ENCODE measurements at regions not wholly inside any gene's neighbourhood (a gene's known extent, or its start where the extent isn't known, plus 50 kb on each side); places are given as distances from the start of the nearest gene placed in this dataset.
"Not testable (repeated sequence)": the region's sequence is repeated elsewhere in the genome, so short reads cannot be mapped to it uniquely, and the experiment has no call there.

DNA sequence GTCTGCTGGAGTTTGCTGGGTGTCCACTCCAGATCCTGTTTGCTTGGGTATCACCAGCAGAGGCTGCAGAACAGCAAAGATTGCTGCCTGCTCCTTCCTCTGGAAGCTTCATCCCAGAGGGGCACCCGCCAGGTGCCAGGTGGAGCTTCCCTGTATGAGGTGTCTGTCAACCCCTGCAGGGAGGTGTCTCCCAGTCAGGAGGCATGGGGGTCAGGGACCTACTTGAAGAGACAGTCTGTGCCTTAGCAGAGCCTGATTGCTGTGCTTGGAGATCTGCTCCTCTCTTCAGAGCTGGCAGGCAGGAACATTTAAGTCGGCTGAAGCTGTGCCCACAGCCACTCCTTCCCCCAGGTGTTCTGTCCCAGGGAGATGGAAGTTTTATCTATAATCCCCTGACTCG is 376.8 kb upstream of the POU1F1 start:
- TF ChIP-seq EZH2 (IDR thresholded peaks at IDR 0.05; ENCODE audit: low read length, missing control alignments), result not testable (repeated sequence)
- TF ChIP-seq, protein P1, sequence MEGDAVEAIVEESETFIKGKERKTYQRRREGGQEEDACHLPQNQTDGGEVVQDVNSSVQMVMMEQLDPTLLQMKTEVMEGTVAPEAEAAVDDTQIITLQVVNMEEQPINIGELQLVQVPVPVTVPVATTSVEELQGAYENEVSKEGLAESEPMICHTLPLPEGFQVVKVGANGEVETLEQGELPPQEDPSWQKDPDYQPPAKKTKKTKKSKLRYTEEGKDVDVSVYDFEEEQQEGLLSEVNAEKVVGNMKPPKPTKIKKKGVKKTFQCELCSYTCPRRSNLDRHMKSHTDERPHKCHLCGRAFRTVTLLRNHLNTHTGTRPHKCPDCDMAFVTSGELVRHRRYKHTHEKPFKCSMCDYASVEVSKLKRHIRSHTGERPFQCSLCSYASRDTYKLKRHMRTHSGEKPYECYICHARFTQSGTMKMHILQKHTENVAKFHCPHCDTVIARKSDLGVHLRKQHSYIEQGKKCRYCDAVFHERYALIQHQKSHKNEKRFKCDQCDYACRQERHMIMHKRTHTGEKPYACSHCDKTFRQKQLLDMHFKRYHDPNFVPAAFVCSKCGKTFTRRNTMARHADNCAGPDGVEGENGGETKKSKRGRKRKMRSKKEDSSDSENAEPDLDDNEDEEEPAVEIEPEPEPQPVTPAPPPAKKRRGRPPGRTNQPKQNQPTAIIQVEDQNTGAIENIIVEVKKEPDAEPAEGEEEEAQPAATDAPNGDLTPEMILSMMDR (conservative IDR thresholded peaks at IDR 0.05 in 1 of 2, IDR thresholded peaks at IDR 0.05 in 1 of 2; ENCODE audit: low read depth in 1 of 2, low read length in 2 of 2), result not testable (repeated sequence)

All from fibroblast of lung (primary cell).